Esophagus muscularis mucosa (tissue), 4 donors: ENCODE measurements at regions not wholly inside any gene's neighbourhood (a gene's known extent, or its start where the extent isn't known, plus 50 kb on each side); places are given as distances from the start of the nearest gene placed in this dataset.

Source experiments
- CTCF ChIP-seq, 3 experiments: fragments of 200-600 bp in 2 of 3; fragments of 450-650 bp in 1 of 3; sonication (generic) in 2 of 3; IDR thresholded peaks; one replicate each; pipeline ENCODE4 v1.5.1; 2017 to 2019; ENCODE audit warnings: antibody characterized with exemption in 3 of 3, mild to moderate bottlenecking in 2 of 3, moderate library complexity in 1 of 3
- EP300 ChIP-seq: sonication (generic); formaldehyde crosslinking; IDR thresholded peaks from one replicate; pipeline ENCODE4 v1.6.1; 2017; ENCODE audit warnings: antibody characterized with exemption
- POLR2A ChIP-seq: fragments of 450-650 bp; IDR thresholded peaks from one replicate; pipeline ENCODE4 v1.6.1; 2017; ENCODE audit warnings: antibody characterized with exemption, moderate library complexity, mild to moderate bottlenecking, low read depth
- POLR2AphosphoS5 ChIP-seq, 2 donors: sonication (generic); formaldehyde crosslinking; IDR thresholded peaks; one replicate each; pipeline ENCODE4 v1.6.1; 2017; ENCODE audit warnings: antibody characterized with exemption in 2 of 2

- no peak for TF ChIP-seq CTCF (IDR thresholded peaks at IDR 0.05)
- no peak for TF ChIP-seq POLR2A
- TF ChIP-seq EP300 = no peak
- TF ChIP-seq POLR2AphosphoS5 (IDR thresholded peaks at IDR 0.05) = no peak
Measured at GRCh38 chr10:78781251-78781913, 287.4 kb upstream of the ZMIZ1 start.
